Suprapubic skin (tissue), 4 donors: ENCODE measurements at regions not wholly inside any gene's neighbourhood (a gene's known extent, or its start where the extent isn't known, plus 50 kb on each side); places are given as distances from the start of the nearest gene placed in this dataset.

ENCODE experiments used
- DNase-seq, 2 donors: peaks; one replicate each; pipeline ENCODE4 v3.0.0-alpha.2; 2019; ENCODE audit warnings: low spot score in 2 of 2
- H3K27ac ChIP-seq: fragments of 200-600 bp; sonication (generic); one replicate; pipeline ENCODE4 v1.5.1; 2019
- H3K27me3 ChIP-seq: fragments of 200-600 bp; sonication (generic); one replicate; pipeline ENCODE4 v1.5.1; 2019
- H3K36me3 ChIP-seq: fragments of 200-600 bp; sonication (generic); one replicate; pipeline ENCODE4 v1.5.1; 2019
- H3K4me1 ChIP-seq: fragments of 200-600 bp; sonication (generic); one replicate; pipeline ENCODE4 v1.5.1; 2019
- H3K4me3 ChIP-seq: fragments of 200-600 bp; sonication (generic); one replicate; pipeline ENCODE4 v1.5.1; 2019; ENCODE audit warnings: mild to moderate bottlenecking
- H3K9me3 ChIP-seq: fragments of 200-600 bp; sonication (generic); one replicate; pipeline ENCODE4 v1.5.1; 2019
- CTCF ChIP-seq, 2 donors: fragments of 200-600 bp in 1 of 2; fragments of 450-650 bp in 1 of 2; sonication (generic) in 1 of 2; IDR thresholded peaks; one replicate each; pipeline ENCODE4 v1.5.1; 2016 to 2019; ENCODE audit warnings: antibody characterized with exemption in 2 of 2, mild to moderate bottlenecking in 1 of 2, moderate library complexity in 1 of 2
- EP300 ChIP-seq: sonication (generic); formaldehyde crosslinking; IDR thresholded peaks from one replicate; pipeline ENCODE4 v1.6.1; 2017; ENCODE audit warnings: antibody characterized with exemption
- POLR2A ChIP-seq, 2 donors: fragments of 450-650 bp; IDR thresholded peaks; one replicate each; pipeline ENCODE4 v1.6.1; 2017; ENCODE audit warnings: antibody characterized with exemption in 2 of 2, mild to moderate bottlenecking in 2 of 2, moderate library complexity in 2 of 2
- POLR2AphosphoS5 ChIP-seq, 3 donors: sonication (generic); formaldehyde crosslinking; IDR thresholded peaks; one replicate each; pipeline ENCODE4 v1.6.1; 2017; ENCODE audit warnings: antibody characterized with exemption in 3 of 3
- WGBS: methylation state at CpG from one replicate; pipeline ENCODE4 v1.1.5; 2018; 5-methylcytosine and 5-hydroxymethylcytosine counted together

- Histone ChIP-seq H3K4me1 (peaks cover 3% of the 10 kb centered on the region), H3K36me3 (no peaks in the 10 kb centered on the region), H3K9me3 (no peaks in the 10 kb centered on the region), H3K4me3 (no peak overlapping the region), H3K27ac (no peak overlapping the region), H3K27me3 (no peaks in the 10 kb centered on the region)
- no peak for DNase-seq
- 57% methylated on average over 5 of the region's 5 CpGs for WGBS
- no peak for TF ChIP-seq POLR2A (IDR thresholded peaks at IDR 0.05)
Measured at GRCh38 chr16:52621651-52622050, 74.7 kb upstream of the TOX3 start.

- Histone ChIP-seq H3K9me3 (no peaks in the 10 kb centered on the region), H3K4me3 (no peak overlapping the region), H3K27ac (no peak overlapping the region), H3K36me3 (no peaks in the 10 kb centered on the region), H3K27me3 (no peaks in the 10 kb centered on the region), H3K4me1 (peaks cover 3% of the 10 kb centered on the region)
- 86% methylated on average over 3 of the region's 3 CpGs for WGBS
- DNase-seq, result no peak
- TF ChIP-seq POLR2A (IDR thresholded peaks at IDR 0.05), result no peak
- no peak for TF ChIP-seq CTCF (IDR thresholded peaks at IDR 0.05)
- no peak for TF ChIP-seq POLR2AphosphoS5 (IDR thresholded peaks at IDR 0.05)
- TF ChIP-seq EP300, result no peak
Measured at GRCh38 chr16:52618753-52619497, 72.0 kb upstream of the TOX3 start.

GRCh38 chr16:52617591-52617990, 70.6 kb upstream of the TOX3 start:
- 81% methylated on average over 3 of the region's 3 CpGs for WGBS
- Histone ChIP-seq H3K9me3 (no peaks in the 10 kb centered on the region), H3K4me1 (peaks cover 3% of the 10 kb centered on the region), H3K27ac (no peak overlapping the region), H3K27me3 (no peaks in the 10 kb centered on the region), H3K36me3 (no peaks in the 10 kb centered on the region), H3K4me3 (no peak overlapping the region)
- TF ChIP-seq EP300 (no peak), POLR2AphosphoS5 (IDR thresholded peaks at IDR 0.05) (no peak), POLR2A (IDR thresholded peaks at IDR 0.05) (no peak), CTCF (IDR thresholded peaks at IDR 0.05) (no peak)
- DNase-seq, result no peak

GRCh38 chr16:52613508-52613907, 66.6 kb upstream of the TOX3 start:
- no peak overlapping the region for H3K4me3 ChIP-seq
- H3K27me3 ChIP-seq, result no peaks in the 10 kb centered on the region
- no peak overlapping the region for H3K27ac ChIP-seq
- 78% methylated on average over 2 of the region's 2 CpGs for WGBS
- H3K4me1 ChIP-seq, result no peaks in the 10 kb centered on the region
- TF ChIP-seq POLR2A (IDR thresholded peaks at IDR 0.05), result no peak
- TF ChIP-seq POLR2AphosphoS5 (IDR thresholded peaks at IDR 0.05), result no peak
- no peak for TF ChIP-seq EP300
- no peak for TF ChIP-seq CTCF (IDR thresholded peaks at IDR 0.05)
- H3K9me3 ChIP-seq, result no peaks in the 10 kb centered on the region
- no peaks in the 10 kb centered on the region for H3K36me3 ChIP-seq
- no peak for DNase-seq

GRCh38 chr16:52611817-52612673, 65.1 kb upstream of the TOX3 start:
- Histone ChIP-seq H3K27ac (no peak overlapping the region), H3K4me1 (no peaks in the 10 kb centered on the region), H3K4me3 (no peak overlapping the region), H3K36me3 (no peaks in the 10 kb centered on the region), H3K27me3 (no peaks in the 10 kb centered on the region), H3K9me3 (no peaks in the 10 kb centered on the region)
- TF ChIP-seq POLR2A (IDR thresholded peaks at IDR 0.05) (no peak), CTCF (IDR thresholded peaks at IDR 0.05) (no peak), EP300 (no peak), POLR2AphosphoS5 (IDR thresholded peaks at IDR 0.05) (no peak)
- no peak for DNase-seq
- 85% methylated on average over 9 of the region's 9 CpGs for WGBS
